K562 (cell line): ENCODE measurements at regions not wholly inside any gene's neighbourhood (a gene's known extent, or its start where the extent isn't known, plus 50 kb on each side); places are given as distances from the start of the nearest gene placed in this dataset.

ENCODE experiments used
- ATAC-seq: fragments of 200-7000 bp; cut with Tn5 transposase; 3 replicates; pipeline ENCODE4 v1.9.1; 2020; ENCODE audit warnings: moderate library complexity
- BruUV-seq: library from RNA; stranded (reverse); fragments of 400-500 nt; replicated peaks from 2 replicates; lab custom pipeline; 2021; lab: Mats Ljungman, UMichigan
- CTCF ChIA-PET: fragments of 300-600 bp; formaldehyde crosslinking; extraction: SDS; loops from one replicate; lab custom pipeline; 2021; ENCODE audit warnings: low intra/inter-chr PET ratio; lab: Yijun Ruan, JAX
- POLR2A ChIA-PET: fragments of 300-600, 350-650 bp; sonication (Branson Sonifier 250); formaldehyde crosslinking; extraction: SDS; loops from one replicate; lab custom pipeline; 2021; ENCODE audit warnings: antibody characterized with exemption, inconsistent platforms; lab: Yijun Ruan, JAX
- DNase-seq, 4 experiments: peaks; one replicate each; pipeline versions ENCODE4 v3.0.0 to v3.0.0-alpha.2; 2011 to 2018; ENCODE audit warnings: low spot score in 3 of 4, mixed read lengths in 3 of 4; ENCODE audit errors: extremely low read depth in 1 of 4
- FAIRE-seq: peaks from 2 replicates; lab custom pipeline; 2011; peaks lifted over from hg19 to GRCh38; lab: Jason Lieb, UNC
- H2AFZ ChIP-seq: 2 replicates; pipeline ENCODE4 v1.6.0; 2011; ENCODE audit warnings: low read depth, low read length, control low read depth, inconsistent platforms
- H3K27ac ChIP-seq: fragments of 200-600 bp; 3 replicates; pipeline ENCODE4 v1.8.0; 2011; ENCODE audit warnings: low read depth, mild to moderate bottlenecking, control low read depth, inconsistent platforms, low read length, moderate library complexity, mixed read lengths; ENCODE audit errors: extremely low read depth
- H3K27me3 ChIP-seq, 2 experiments: fragments of 300-600 bp in 1 of 2; 2 replicates in 1 of 2; 3 replicates in 1 of 2; pipeline versions ENCODE4 v1.6.0 to v1.8.0; 2011; ENCODE audit warnings: inconsistent platforms in 2 of 2, low read length in 2 of 2, mild to moderate bottlenecking in 1 of 2, mixed read lengths in 1 of 2, moderate library complexity in 1 of 2; ENCODE audit not compliant: control insufficient read depth in 2 of 2, insufficient read depth in 2 of 2
- H3K36me3 ChIP-seq: fragments of 300-600 bp; 3 replicates; pipeline ENCODE4 v1.8.0; 2011; ENCODE audit warnings: mild to moderate bottlenecking, low read length, inconsistent platforms; ENCODE audit not compliant: control insufficient read depth, insufficient read depth
- H3K4me1 ChIP-seq, 2 experiments: fragments of 200-600 bp in 1 of 2; replicated peaks in 1 of 2; 2 replicates in 1 of 2; 3 replicates in 1 of 2; pipeline versions ENCODE4 v1.5.1 to v1.8.0; 2011; ENCODE audit warnings: inconsistent platforms in 2 of 2, low read length in 2 of 2, mild to moderate bottlenecking in 1 of 2, mixed read lengths in 1 of 2, moderate library complexity in 1 of 2; ENCODE audit not compliant: control insufficient read depth in 2 of 2, insufficient read depth in 2 of 2
- H3K4me2 ChIP-seq: 2 replicates; pipeline ENCODE4 v1.6.1; 2011; ENCODE audit warnings: low read length, control low read depth, inconsistent platforms, mixed read lengths; ENCODE audit not compliant: insufficient read depth
- H3K4me3 ChIP-seq: fragments of 200-600 bp; sonication (generic), shearing (Covaris generic); 2 replicates; pipeline ENCODE4 v1.5.1; 2016; ENCODE audit warnings: control low read depth, inconsistent platforms
- H3K79me2 ChIP-seq: fragments of 200-600 bp; 3 replicates; pipeline ENCODE4 v1.8.0; 2011; ENCODE audit warnings: low read length, inconsistent platforms; ENCODE audit not compliant: control insufficient read depth, insufficient read depth
- H3K9ac ChIP-seq, 2 experiments: 2 replicates each; pipeline versions ENCODE4 v1.6.0 to v1.6.1; 2011; ENCODE audit warnings: low read depth in 2 of 2, low read length in 2 of 2, control low read depth in 1 of 2, inconsistent platforms in 1 of 2, mild to moderate bottlenecking in 1 of 2, mixed read lengths in 1 of 2; ENCODE audit not compliant: insufficient read depth in 1 of 2
- H3K9me1 ChIP-seq: one replicate; pipeline ENCODE4 v1.6.0; 2011; ENCODE audit warnings: inconsistent platforms, mild to moderate bottlenecking, low read length, moderate library complexity; ENCODE audit not compliant: control insufficient read depth, insufficient read depth
- H3K9me3 ChIP-seq: replicated peaks from 2 replicates; pipeline ENCODE4 v1.5.1; 2011; ENCODE audit warnings: low read depth, low read length, inconsistent platforms; ENCODE audit not compliant: control insufficient read depth, insufficient read depth
- H4K20me1 ChIP-seq: replicated peaks from 2 replicates; pipeline ENCODE4 v1.6.1; 2011; ENCODE audit warnings: low read length, inconsistent platforms, mixed read lengths; ENCODE audit not compliant: control insufficient read depth, insufficient read depth
- GATA2 ChIP-seq: sonication (generic); formaldehyde crosslinking; IDR thresholded peaks from 2 replicates; pipeline ENCODE4 v1.4.0; 2020; ENCODE audit warnings: mild to moderate bottlenecking, missing genetic modification reagents
- GTF3C2 ChIP-seq: IDR thresholded peaks from 3 replicates; pipeline ENCODE4 v1.6.1; 2011; ENCODE audit warnings: borderline replicate concordance, mild to moderate bottlenecking, moderate library complexity; ENCODE audit not compliant: insufficient read length; ENCODE audit errors: extremely low read depth
- KAT7 ChIP-seq: sonication (generic); formaldehyde crosslinking; IDR thresholded peaks from 2 replicates; pipeline ENCODE4 v1.8.0; 2022; ENCODE audit warnings: missing genetic modification reagents, mild to moderate bottlenecking, borderline replicate concordance
- MAZ ChIP-seq, 2 experiments: fragments of 450-650 bp in 1 of 2; sonication (generic) in 1 of 2; formaldehyde crosslinking; IDR thresholded peaks in 1 of 2; conservative IDR thresholded peaks in 1 of 2; 2 replicates each; pipeline versions ENCODE4 v1.4.0 to v1.5.0; 2020; ENCODE audit warnings: mild to moderate bottlenecking in 1 of 2, missing genetic modification reagents in 1 of 2
- MIER1 ChIP-seq: fragments of 450-650 bp; IDR thresholded peaks from 2 replicates; pipeline ENCODE4 v1.6.1; 2016; ENCODE audit warnings: antibody characterized with exemption, mild to moderate bottlenecking, low read depth
- NFXL1 ChIP-seq: fragments of 450-650 bp; formaldehyde crosslinking; IDR thresholded peaks from 2 replicates; pipeline ENCODE4 v1.4.0; 2021; ENCODE audit warnings: mild to moderate bottlenecking
- NKRF ChIP-seq: fragments of 450-650 bp; IDR thresholded peaks from 2 replicates; pipeline ENCODE4 v1.6.1; 2016; ENCODE audit warnings: borderline replicate concordance
- ZNF518B ChIP-seq: fragments of 250-450 bp; sonication (Bioruptor Pico); IDR thresholded peaks from 2 replicates; pipeline ENCODE4 v1.5.0; 2021; ENCODE audit warnings: mild to moderate bottlenecking, moderate library complexity
- WGBS: fragments of 100-300 bp; shearing (Covaris generic); methylation state at CpG from one replicate; pipeline ENCODE4 v1.1.6; 2016; ENCODE audit warnings: low coverage, mixed read lengths; ENCODE audit not compliant: insufficient coverage; ENCODE audit errors: missing lambda C conversion rate; 5-methylcytosine and 5-hydroxymethylcytosine counted together
- in situ Hi-C: fragments of 300-500 bp; cut with MboI; formaldehyde crosslinking; loops from 4 replicates; pipeline ENCODE4 v1.15.0; 2018; ENCODE audit warnings: inconsistent platforms, mixed read lengths
- intact Hi-C: fragments of 100-400 bp; cut with micrococcal nuclease; formaldehyde crosslinking; loops from 2 replicates; pipeline ENCODE4 v1.14.2; 2022
- TF ChIP-seq, protein P1 (sequence below): fragments of 450-650 bp; conservative IDR thresholded peaks from 2 replicates; pipeline ENCODE4 v1.6.1; 2016; ENCODE audit warnings: missing genetic modification characterization, low read depth, mild to moderate bottlenecking, missing compliant biosample characterization, moderate library complexity
- TF ChIP-seq, protein P2 (sequence below): fragments of 250-450 bp; sonication (Bioruptor Pico); IDR thresholded peaks from 2 replicates; pipeline ENCODE4 v1.5.0; 2020; ENCODE audit warnings: mild to moderate bottlenecking

DNA sequence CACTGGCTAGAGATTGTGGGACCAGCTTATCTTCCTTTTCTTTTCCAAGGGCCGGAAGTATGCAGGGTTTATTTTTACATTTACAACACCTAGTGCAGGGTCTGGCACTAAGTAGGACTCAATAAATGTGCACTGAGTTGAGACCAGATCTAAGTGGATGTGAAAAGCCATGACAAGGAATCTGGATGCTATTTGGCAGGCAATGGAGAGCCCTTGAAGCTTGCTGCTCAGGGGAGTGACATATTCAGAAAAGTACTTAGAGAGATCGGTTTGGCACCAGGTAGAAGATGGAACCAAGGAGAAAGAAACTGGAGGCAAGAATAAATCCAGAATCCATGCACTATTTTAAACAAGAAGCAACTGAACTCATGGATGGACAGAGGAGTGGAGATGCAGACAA is 815.8 kb downstream of the MAFB start:
- WGBS, result 0% methylated on average over 2 of the region's 2 CpGs
- Histone ChIP-seq H3K36me3 (no peaks in the 10 kb centered on the region), H3K9me3 (no peaks in the 10 kb centered on the region), H3K79me2 (no peaks in the 10 kb centered on the region), H3K4me2 (no peak overlapping the region), H3K27ac (no peak overlapping the region), H3K9ac (no peak overlapping the region), H3K4me3 (no peak overlapping the region), H3K9me1 (no peaks in the 10 kb centered on the region), H2AFZ (no peak overlapping the region), H4K20me1 (no peaks in the 10 kb centered on the region), H3K4me1 (no peaks in the 10 kb centered on the region), H3K27me3 (no peaks in the 10 kb centered on the region)
- DNase-seq, result no peak
- no TSS peak for BruUV-seq
- no peak for FAIRE-seq
- CTCF ChIA-PET, result no interaction called here
- intact Hi-C loops (no loop called here), in situ Hi-C loops (no loop called here)
- no peak for ATAC-seq
- POLR2A ChIA-PET, result no interaction called here
- TF ChIP-seq, protein P1, sequence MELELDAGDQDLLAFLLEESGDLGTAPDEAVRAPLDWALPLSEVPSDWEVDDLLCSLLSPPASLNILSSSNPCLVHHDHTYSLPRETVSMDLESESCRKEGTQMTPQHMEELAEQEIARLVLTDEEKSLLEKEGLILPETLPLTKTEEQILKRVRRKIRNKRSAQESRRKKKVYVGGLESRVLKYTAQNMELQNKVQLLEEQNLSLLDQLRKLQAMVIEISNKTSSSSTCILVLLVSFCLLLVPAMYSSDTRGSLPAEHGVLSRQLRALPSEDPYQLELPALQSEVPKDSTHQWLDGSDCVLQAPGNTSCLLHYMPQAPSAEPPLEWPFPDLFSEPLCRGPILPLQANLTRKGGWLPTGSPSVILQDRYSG (tag), result no peak
- TF ChIP-seq ZNF518B (CRISPR knock-in tag) (no peak), GATA2 (CRISPR knock-in tag) (no peak), GTF3C2 (no peak), KAT7 (CRISPR knock-in tag) (no peak), MAZ (CRISPR knock-in tag; conservative IDR thresholded peaks at IDR 0.05 in 1 of 2, IDR thresholded peaks at IDR 0.05 in 1 of 2) (no peak), NKRF (no peak), NFXL1 (CRISPR knock-in tag) (no peak), MIER1 (no peak)
- TF ChIP-seq, protein P2, sequence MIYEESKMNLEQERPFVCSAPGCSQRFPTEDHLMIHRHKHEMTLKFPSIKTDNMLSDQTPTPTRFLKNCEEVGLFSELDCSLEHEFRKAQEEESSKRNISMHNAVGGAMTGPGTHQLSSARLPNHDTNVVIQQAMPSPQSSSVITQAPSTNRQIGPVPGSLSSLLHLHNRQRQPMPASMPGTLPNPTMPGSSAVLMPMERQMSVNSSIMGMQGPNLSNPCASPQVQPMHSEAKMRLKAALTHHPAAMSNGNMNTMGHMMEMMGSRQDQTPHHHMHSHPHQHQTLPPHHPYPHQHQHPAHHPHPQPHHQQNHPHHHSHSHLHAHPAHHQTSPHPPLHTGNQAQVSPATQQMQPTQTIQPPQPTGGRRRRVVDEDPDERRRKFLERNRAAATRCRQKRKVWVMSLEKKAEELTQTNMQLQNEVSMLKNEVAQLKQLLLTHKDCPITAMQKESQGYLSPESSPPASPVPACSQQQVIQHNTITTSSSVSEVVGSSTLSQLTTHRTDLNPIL (CRISPR knock-in tag), result no peak
